NCI-H2196 (cell line): ENCODE measurements at regions not wholly inside any gene's neighbourhood (a gene's known extent, or its start where the extent isn't known, plus 50 kb on each side); places are given as distances from the start of the nearest gene placed in this dataset.

Experiments used
- DNase-seq: peaks from one replicate; lab custom pipeline; 2025; ENCODE audit not compliant: unreplicated experiment; lab: John Stamatoyannopoulos, UW

GRCh38 chr18:77651441-77651840 is 401.8 kb downstream of the GALR1 start:
- no peak for DNase-seq

GRCh38 chr18:77653792-77654191 is 404.1 kb downstream of the GALR1 start:
- DNase-seq = no peak

GRCh38 chr18:77654302-77654701 is 404.7 kb downstream of the GALR1 start:
- no peak for DNase-seq

- DNase-seq = no peak
Observed at GRCh38 chr18:77657651-77658298, 408.1 kb downstream of the GALR1 start.

GRCh38 chr18:77658299-77658662 is 408.6 kb downstream of the GALR1 start:
- no peak for DNase-seq

GRCh38 chr18:77658751-77659448 is 409.3 kb downstream of the GALR1 start:
- DNase-seq = no peak

- no peak for DNase-seq
Observed at GRCh38 chr18:77666613-77667012, 417.0 kb downstream of the GALR1 start.

- no peak for DNase-seq
Observed at GRCh38 chr18:77668219-77668618, 418.6 kb downstream of the GALR1 start.

GRCh38 chr18:77669331-77669730 is 419.7 kb downstream of the GALR1 start:
- no peak for DNase-seq

- no peak for DNase-seq
Observed at GRCh38 chr18:77671456-77672167, 422.0 kb downstream of the GALR1 start.

- no peak for DNase-seq
Observed at GRCh38 chr18:77676910-77677309, 427.3 kb downstream of the GALR1 start.

GRCh38 chr18:77677536-77677935 is 427.9 kb downstream of the GALR1 start:
- DNase-seq = no peak

- DNase-seq = no peak
Observed at GRCh38 chr18:77679869-77680268, 430.2 kb downstream of the GALR1 start.

- no peak for DNase-seq
Observed at GRCh38 chr18:77700051-77700450, 450.4 kb downstream of the GALR1 start.

- DNase-seq = no peak
Observed at GRCh38 chr18:77701977-77702376, 452.3 kb downstream of the GALR1 start.

GRCh38 chr18:77702686-77703085 is 453.0 kb downstream of the GALR1 start:
- DNase-seq = peak; percentile 39

GRCh38 chr18:77705301-77705700 is 455.7 kb downstream of the GALR1 start:
- no peak for DNase-seq

GRCh38 chr18:77708826-77709506 is 459.3 kb downstream of the GALR1 start:
- no peak for DNase-seq

GRCh38 chr18:77711096-77711495 is 461.4 kb downstream of the GALR1 start:
- DNase-seq = peak; percentile 5

GRCh38 chr18:77714716-77715115 is 465.1 kb downstream of the GALR1 start:
- no peak for DNase-seq

- no peak for DNase-seq
Observed at GRCh38 chr18:77716282-77716681, 466.6 kb downstream of the GALR1 start.
